Right lobe of liver (tissue), 4 donors: ENCODE measurements at regions not wholly inside any gene's neighbourhood (a gene's known extent, or its start where the extent isn't known, plus 50 kb on each side); places are given as distances from the start of the nearest gene placed in this dataset.

ENCODE experiments used
- CTCF ChIP-seq, 4 donors: fragments of 200-600 bp in 3 of 4; fragments of 450-650 bp in 1 of 4; IDR thresholded peaks; one replicate each; pipeline versions ENCODE4 v1.5.1 to v1.8.0; 2016 to 2022; ENCODE audit warnings: antibody characterized with exemption in 4 of 4, mild to moderate bottlenecking in 2 of 4
- POLR2A ChIP-seq: fragments of 450-650 bp; IDR thresholded peaks from one replicate; pipeline ENCODE4 v1.6.1; 2017; ENCODE audit warnings: antibody characterized with exemption, mild to moderate bottlenecking
- donor health status: DM: no; HTN: no; CAD: no.
- donor health status: DM: no; HTN: no; CAD: no.
- donor health status: DM: no; HTN: yes; CAD: no.

GRCh38 chr5:155753943-155754581, 572.9 kb upstream of the SGCD start:
- no peak for TF ChIP-seq CTCF (IDR thresholded peaks at IDR 0.05)
- TF ChIP-seq POLR2A = no peak
